Erythroblast (primary cell): ENCODE measurements at regions not wholly inside any gene's neighbourhood (a gene's known extent, or its start where the extent isn't known, plus 50 kb on each side); places are given as distances from the start of the nearest gene placed in this dataset.

Experiments
- GATA1 ChIP-seq: IDR thresholded peaks from 2 replicates; pipeline ENCODE4 v1.6.1; 2011; ENCODE audit warnings: low read depth, mild to moderate bottlenecking, control low read depth, low read length, moderate library complexity
- POLR2A ChIP-seq: IDR thresholded peaks from 2 replicates; pipeline ENCODE4 v1.6.1; 2011; ENCODE audit warnings: mild to moderate bottlenecking, low read length

GRCh38 chr2:41502752-41503151 is 545.1 kb upstream of the PKDCC start:
- TF ChIP-seq POLR2A (no peak), GATA1 (no peak)
